Transverse colon (tissue), 4 donors: ENCODE measurements at regions not wholly inside any gene's neighbourhood (a gene's known extent, or its start where the extent isn't known, plus 50 kb on each side); places are given as distances from the start of the nearest gene placed in this dataset.

ENCODE experiments used
- DNase-seq: peaks from one replicate; pipeline ENCODE4 v3.0.0-alpha.2; 2019
- H3K27ac ChIP-seq, 4 donors: fragments of 200-600 bp; sonication (generic); 2 replicates each; pipeline ENCODE4 v1.5.1; 2016 to 2018; ENCODE audit warnings: inconsistent platforms in 4 of 4
- H3K27me3 ChIP-seq: fragments of 200-600 bp; sonication (generic); 2 replicates; pipeline ENCODE4 v1.5.1; 2017; ENCODE audit warnings: inconsistent platforms
- H3K36me3 ChIP-seq, 4 donors: fragments of 200-600 bp; sonication (generic); 2 replicates each; pipeline ENCODE4 v1.5.1; 2017 to 2019; ENCODE audit warnings: inconsistent platforms in 4 of 4
- H3K4me1 ChIP-seq, 4 donors: fragments of 200-600 bp; sonication (generic); 2 replicates each; pipeline ENCODE4 v1.5.1; 2017 to 2020; ENCODE audit warnings: inconsistent platforms in 4 of 4
- H3K4me3 ChIP-seq, 4 donors: fragments of 200-600 bp; sonication (generic); 1 replicate in 1 of 4; 2 replicates in 3 of 4; pipeline versions ENCODE4 v1.5.1 to v1.6.1; 2017 to 2019; ENCODE audit warnings: inconsistent platforms in 4 of 4
- H3K9me3 ChIP-seq, 2 donors: fragments of 200-600 bp; sonication (generic); 2 replicates each; pipeline ENCODE4 v1.5.1; 2017 to 2019; ENCODE audit warnings: inconsistent platforms in 2 of 2
- CTCF ChIP-seq, 5 experiments: fragments of 200-600 bp in 3 of 5; fragments of 450-650 bp in 2 of 5; sonication (generic) in 3 of 5; IDR thresholded peaks; 1 replicate in 2 of 5; 2 replicates in 3 of 5; pipeline ENCODE4 v1.5.1; 2016 to 2017; ENCODE audit warnings: antibody characterized with exemption in 5 of 5, inconsistent platforms in 3 of 5, mild to moderate bottlenecking in 2 of 5, moderate library complexity in 1 of 5
- EP300 ChIP-seq: sonication (generic); formaldehyde crosslinking; IDR thresholded peaks from one replicate; pipeline ENCODE4 v1.6.1; 2017; ENCODE audit warnings: antibody characterized with exemption, low read depth
- POLR2A ChIP-seq: fragments of 450-650 bp; IDR thresholded peaks from one replicate; pipeline ENCODE4 v1.6.1; 2016; ENCODE audit warnings: antibody characterized with exemption, mild to moderate bottlenecking, moderate library complexity
- POLR2AphosphoS5 ChIP-seq, 3 donors: sonication (generic); formaldehyde crosslinking; IDR thresholded peaks; one replicate each; pipeline ENCODE4 v1.6.1; 2016; ENCODE audit warnings: antibody characterized with exemption in 3 of 3
- WGBS, 2 donors: methylation state at CpG; one replicate each; pipeline ENCODE4 v1.1.5; 2018; ENCODE audit warnings: low coverage in 1 of 2; 5-methylcytosine and 5-hydroxymethylcytosine counted together
- in situ Hi-C, 4 donors: fragments of 200-750 bp; cut with MboI; loops; one replicate each; pipeline versions ENCODE4 v1.15.0 to v1.15.1; 2017; ENCODE audit warnings: low sequenced_read_pairs in 3 of 4, low pct_ligation_motif_present in 1 of 4, low pct_unique_long_range_greater_than_20kb in 1 of 4
- intact Hi-C: fragments of 100-400 bp; cut with DNase I; formaldehyde crosslinking; loops from one replicate; pipeline ENCODE4 v1.15.1; 2023; ENCODE audit warnings: low total_unique reads

- Histone ChIP-seq H3K27me3 (no peaks in the 10 kb centered on the region), H3K4me3 (no peak overlapping the region), H3K27ac (no peak overlapping the region), H3K36me3 (no peaks in the 10 kb centered on the region), H3K9me3 (no peaks in the 10 kb centered on the region), H3K4me1 (no peaks in the 10 kb centered on the region)
- TF ChIP-seq POLR2AphosphoS5 (IDR thresholded peaks at IDR 0.05) (no peak), POLR2A (no peak), EP300 (no peak), CTCF (IDR thresholded peaks at IDR 0.05) (no peak)
- DNase-seq = no peak
- in situ Hi-C loops (no loop called here), intact Hi-C loops (no loop called here)
Measured at GRCh38 chrX:10377427-10377826, 220.7 kb downstream of the CLCN4 start.

- Histone ChIP-seq H3K4me1 (no peaks in the 10 kb centered on the region), H3K4me3 (no peak overlapping the region), H3K36me3 (no peaks in the 10 kb centered on the region), H3K9me3 (no peaks in the 10 kb centered on the region), H3K27ac (no peak overlapping the region), H3K27me3 (no peaks in the 10 kb centered on the region)
- intact Hi-C loops = no loop called here
- no peak for DNase-seq
- in situ Hi-C loops = no loop called here
- 41 to 46% methylated on average over 3 of the region's 3 CpGs for WGBS, 2 donors
- TF ChIP-seq EP300 (no peak), CTCF (IDR thresholded peaks at IDR 0.05) (no peak), POLR2AphosphoS5 (IDR thresholded peaks at IDR 0.05) (no peak), POLR2A (no peak)
Measured at GRCh38 chrX:10379878-10380277, 223.1 kb downstream of the CLCN4 start.

GRCh38 chrX:10380300-10380699 is 223.5 kb downstream of the CLCN4 start:
- 59 to 75% methylated on average over 1 to 2 of the region's 2 CpGs for WGBS, 2 donors
- H3K27ac ChIP-seq = no peak overlapping the region
- in situ Hi-C loops = no loop called here

GRCh38 chrX:10381193-10381592 is 224.4 kb downstream of the CLCN4 start:
- TF ChIP-seq POLR2A (no peak), POLR2AphosphoS5 (IDR thresholded peaks at IDR 0.05) (no peak), EP300 (no peak), CTCF (IDR thresholded peaks at IDR 0.05) (no peak)
- no peaks in the 10 kb centered on the region for H3K36me3 ChIP-seq
- no peaks in the 10 kb centered on the region for H3K9me3 ChIP-seq
- H3K4me1 ChIP-seq = no peaks in the 10 kb centered on the region
- intact Hi-C loops (no loop called here), in situ Hi-C loops (no loop called here)
- H3K4me3 ChIP-seq = no peak overlapping the region
- 55% methylated on average over 1 of the region's 1 CpG; no CpG with 5 or more reads in 1 of the 2 donors for WGBS, 2 donors
- no peak for DNase-seq
- no peaks in the 10 kb centered on the region for H3K27me3 ChIP-seq
- no peak overlapping the region for H3K27ac ChIP-seq

More at GRCh38 chrX:10380300-10380699, 223.5 kb downstream of the CLCN4 start:
- no peak for DNase-seq
- intact Hi-C loops = no loop called here
- H3K9me3 ChIP-seq = no peaks in the 10 kb centered on the region
- no peaks in the 10 kb centered on the region for H3K4me1 ChIP-seq
- no peaks in the 10 kb centered on the region for H3K36me3 ChIP-seq
- H3K4me3 ChIP-seq = no peak overlapping the region
- TF ChIP-seq CTCF (IDR thresholded peaks at IDR 0.05) (no peak), POLR2AphosphoS5 (IDR thresholded peaks at IDR 0.05) (no peak), EP300 (no peak), POLR2A (no peak)
- H3K27me3 ChIP-seq = no peaks in the 10 kb centered on the region
